K562 (cell line): ENCODE measurements at regions not wholly inside any gene's neighbourhood (a gene's known extent, or its start where the extent isn't known, plus 50 kb on each side); places are given as distances from the start of the nearest gene placed in this dataset.

ENCODE experiments used
- ATF4 ChIP-seq: fragments of 450-650 bp; formaldehyde crosslinking; IDR thresholded peaks from 2 replicates; pipeline ENCODE4 v1.4.0; 2022; ENCODE audit warnings: mild to moderate bottlenecking, moderate library complexity
- C11orf30 ChIP-seq: fragments of 450-650 bp; IDR thresholded peaks from 2 replicates; pipeline ENCODE4 v1.6.1; 2016; ENCODE audit warnings: low read depth, mild to moderate bottlenecking
- DPF2 ChIP-seq: fragments of 450-650 bp; IDR thresholded peaks from 2 replicates; pipeline ENCODE4 v1.6.1; 2016
- HNRNPK ChIP-seq: fragments of 200-400 bp; formaldehyde crosslinking; IDR thresholded peaks from one replicate; pipeline ENCODE4 v1.6.1; 2018; ENCODE audit warnings: mild to moderate bottlenecking, low read depth, low read length; ENCODE audit not compliant: poor library complexity, severe bottlenecking
- MCM5 ChIP-seq: fragments of 450-650 bp; IDR thresholded peaks from 2 replicates; pipeline ENCODE4 v1.6.1; 2016; ENCODE audit warnings: low read depth
- MEF2A ChIP-seq: IDR thresholded peaks from 2 replicates; pipeline ENCODE4 v1.6.1; 2011; ENCODE audit warnings: low read depth, mild to moderate bottlenecking, low read length, moderate library complexity; ENCODE audit not compliant: control insufficient read depth
- PTBP1 ChIP-seq: fragments of 200-400 bp; formaldehyde crosslinking; IDR thresholded peaks from 2 replicates; pipeline ENCODE4 v1.6.1; 2017; ENCODE audit warnings: low read depth, low read length
- ZKSCAN3 ChIP-seq: fragments of 250-450 bp; sonication (Bioruptor Pico); IDR thresholded peaks from 2 replicates; pipeline ENCODE4 v1.4.0; 2020
- ZNF318 ChIP-seq, 2 experiments: fragments of 450-650 bp; IDR thresholded peaks; 2 replicates each; pipeline ENCODE4 v1.6.1; 2016; ENCODE audit warnings: mild to moderate bottlenecking in 2 of 2, borderline replicate concordance in 1 of 2, low read depth in 1 of 2, moderate library complexity in 1 of 2
- TF ChIP-seq, protein P1 (sequence below), 2 experiments: fragments of 450-650 bp in 1 of 2; sonication (generic) in 1 of 2; formaldehyde crosslinking in 1 of 2; IDR thresholded peaks; 2 replicates each; pipeline versions ENCODE4 v1.7.1 to v1.9.0; 2016 to 2022; ENCODE audit warnings: inconsistent platforms in 1 of 2, mild to moderate bottlenecking in 1 of 2, missing genetic modification reagents in 1 of 2

GRCh38 chr3:152109038-152109437, 159.7 kb upstream of the MBNL1 start (continued):
- TF ChIP-seq ZNF318 (IDR thresholded peaks at IDR 0.05; ENCODE audit: borderline replicate concordance in 1 of 2, low read depth in 1 of 2), result peak in 1 of 2 experiments; percentile 47; a peak in 1 of 4 replicates
- no peak for TF ChIP-seq PTBP1
- TF ChIP-seq C11orf30, result peak; percentile 38
- 0 out of 2 replicates have a peak, but pooled peaks have one; percentile 8 for TF ChIP-seq MEF2A
- TF ChIP-seq, protein P1, sequence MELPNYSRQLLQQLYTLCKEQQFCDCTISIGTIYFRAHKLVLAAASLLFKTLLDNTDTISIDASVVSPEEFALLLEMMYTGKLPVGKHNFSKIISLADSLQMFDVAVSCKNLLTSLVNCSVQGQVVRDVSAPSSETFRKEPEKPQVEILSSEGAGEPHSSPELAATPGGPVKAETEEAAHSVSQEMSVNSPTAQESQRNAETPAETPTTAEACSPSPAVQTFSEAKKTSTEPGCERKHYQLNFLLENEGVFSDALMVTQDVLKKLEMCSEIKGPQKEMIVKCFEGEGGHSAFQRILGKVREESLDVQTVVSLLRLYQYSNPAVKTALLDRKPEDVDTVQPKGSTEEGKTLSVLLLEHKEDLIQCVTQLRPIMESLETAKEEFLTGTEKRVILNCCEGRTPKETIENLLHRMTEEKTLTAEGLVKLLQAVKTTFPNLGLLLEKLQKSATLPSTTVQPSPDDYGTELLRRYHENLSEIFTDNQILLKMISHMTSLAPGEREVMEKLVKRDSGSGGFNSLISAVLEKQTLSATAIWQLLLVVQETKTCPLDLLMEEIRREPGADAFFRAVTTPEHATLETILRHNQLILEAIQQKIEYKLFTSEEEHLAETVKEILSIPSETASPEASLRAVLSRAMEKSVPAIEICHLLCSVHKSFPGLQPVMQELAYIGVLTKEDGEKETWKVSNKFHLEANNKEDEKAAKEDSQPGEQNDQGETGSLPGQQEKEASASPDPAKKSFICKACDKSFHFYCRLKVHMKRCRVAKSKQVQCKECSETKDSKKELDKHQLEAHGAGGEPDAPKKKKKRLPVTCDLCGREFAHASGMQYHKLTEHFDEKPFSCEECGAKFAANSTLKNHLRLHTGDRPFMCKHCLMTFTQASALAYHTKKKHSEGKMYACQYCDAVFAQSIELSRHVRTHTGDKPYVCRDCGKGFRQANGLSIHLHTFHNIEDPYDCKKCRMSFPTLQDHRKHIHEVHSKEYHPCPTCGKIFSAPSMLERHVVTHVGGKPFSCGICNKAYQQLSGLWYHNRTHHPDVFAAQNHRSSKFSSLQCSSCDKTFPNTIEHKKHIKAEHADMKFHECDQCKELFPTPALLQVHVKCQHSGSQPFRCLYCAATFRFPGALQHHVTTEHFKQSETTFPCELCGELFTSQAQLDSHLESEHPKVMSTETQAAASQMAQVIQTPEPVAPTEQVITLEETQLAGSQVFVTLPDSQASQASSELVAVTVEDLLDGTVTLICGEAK (IDR thresholded peaks at IDR 0.05), result 0 out of 2 replicates have a peak, but pooled peaks have one; percentile 15
- TF ChIP-seq, protein P1 (CRISPR knock-in tag; IDR thresholded peaks at IDR 0.05), result no peak
- no peak for TF ChIP-seq ZKSCAN3 (CRISPR knock-in tag)
- TF ChIP-seq MCM5, result no peak
- peak; percentile 97 for TF ChIP-seq DPF2
- TF ChIP-seq HNRNPK, result no peak
- TF ChIP-seq ATF4, result peak; percentile 64; the same call in 1 of the 2 replicates
